ENCODE measurements at regions not wholly inside any gene's neighbourhood (a gene's known extent, or its start where the extent isn't known, plus 50 kb on each side); places are given as distances from the start of the nearest gene placed in this dataset.

DNA sequence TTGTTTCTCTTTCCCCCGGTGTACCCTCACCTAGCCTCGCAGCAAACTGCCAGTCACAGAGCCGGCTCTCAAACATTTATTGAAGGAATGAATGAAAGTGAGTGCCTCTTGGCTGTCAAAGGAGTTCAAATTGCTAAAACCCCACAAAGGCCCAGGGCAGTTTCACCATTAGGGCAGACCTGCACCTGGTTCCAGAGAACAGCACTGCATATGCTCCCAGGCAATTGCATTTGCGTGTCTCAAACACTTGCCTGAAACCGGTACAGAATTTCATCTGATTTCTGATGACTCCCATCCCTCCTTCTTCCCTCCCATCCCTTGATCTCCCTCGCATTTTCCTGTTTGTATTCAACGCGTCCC is 165.6 kb upstream of the ZNF462 start:
- no peaks in the 10 kb centered on the region for H3K36me3 Mint-ChIP-seq
- no peaks in the 10 kb centered on the region for H3K4me1 Mint-ChIP-seq
- no peaks in the 10 kb centered on the region for H3K9me3 Mint-ChIP-seq
- H3K27me3 Mint-ChIP-seq: no peaks in the 10 kb centered on the region
- no peak for DNase-seq
- H3K27ac Mint-ChIP-seq: no peak overlapping the region
- no peak overlapping the region for H3K4me3 Mint-ChIP-seq

DNA sequence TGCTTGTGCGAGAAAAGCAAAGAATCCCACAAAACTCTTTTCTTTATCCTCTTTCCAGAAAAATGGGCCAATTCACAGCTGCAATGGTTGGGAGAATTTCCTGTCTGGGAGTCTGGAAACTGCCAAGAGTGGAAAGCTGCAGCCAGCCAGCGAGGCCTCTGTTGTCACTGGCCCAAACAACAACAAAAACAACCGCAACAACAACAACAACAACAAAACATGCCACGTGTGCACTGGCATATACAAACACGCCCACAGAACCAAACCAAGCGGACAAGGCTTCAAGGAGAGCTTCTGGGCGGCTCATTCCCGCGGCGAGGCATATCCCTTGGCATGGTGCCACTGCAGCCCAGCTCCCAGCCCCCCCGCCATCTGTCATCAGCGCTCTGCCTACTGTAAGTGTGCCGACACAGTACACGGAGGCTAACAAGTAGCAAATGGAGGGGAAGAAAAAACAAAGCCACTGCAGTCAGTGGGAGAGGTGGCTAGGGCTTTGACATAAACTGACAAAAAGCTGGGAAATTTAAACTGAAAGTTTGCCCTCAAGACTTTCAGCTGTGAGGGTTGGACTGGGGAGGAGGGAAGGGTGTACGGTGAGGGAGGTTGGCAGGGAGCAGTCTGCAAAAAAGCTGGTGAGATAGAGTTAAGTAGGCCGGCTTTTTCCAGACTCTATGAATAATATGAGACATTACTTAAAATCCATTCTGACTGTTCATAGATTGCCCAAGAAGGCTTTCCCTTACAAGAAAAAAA is 165.0 kb upstream of the ZNF462 start:
- H3K27ac Mint-ChIP-seq: no peak overlapping the region
- no peaks in the 10 kb centered on the region for H3K36me3 Mint-ChIP-seq
- no peak for DNase-seq
- no peaks in the 10 kb centered on the region for H3K9me3 Mint-ChIP-seq
- H3K4me3 Mint-ChIP-seq: no peak overlapping the region
- H3K4me1 Mint-ChIP-seq: no peaks in the 10 kb centered on the region
- H3K27me3 Mint-ChIP-seq: no peaks in the 10 kb centered on the region

DNA sequence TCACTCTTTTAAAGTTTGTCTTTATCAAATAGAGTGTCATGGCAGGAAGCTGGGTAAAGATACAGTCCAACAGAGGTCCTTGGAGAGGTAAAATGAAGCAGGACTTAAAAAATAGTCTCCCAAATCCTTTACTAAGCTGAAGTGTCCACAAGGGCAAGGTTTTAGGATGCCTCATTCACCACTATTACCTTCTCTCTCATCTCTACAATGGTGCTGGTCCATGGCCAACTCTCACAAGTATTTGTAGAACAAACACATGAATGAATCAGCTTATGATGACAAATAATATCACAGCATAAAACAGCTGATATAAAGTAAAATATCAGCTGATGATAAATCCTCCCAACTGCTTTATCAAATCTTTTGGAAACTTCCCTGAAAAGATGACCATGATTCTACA is 162.3 kb upstream of the ZNF462 start:
- DNase-seq: no peak
- Mint-ChIP-seq H3K4me1 (no peaks in the 10 kb centered on the region), H3K27me3 (no peaks in the 10 kb centered on the region), H3K27ac (no peak overlapping the region), H3K9me3 (peaks cover 3% of the 10 kb centered on the region), H3K36me3 (no peaks in the 10 kb centered on the region), H3K4me3 (no peak overlapping the region)

DNA sequence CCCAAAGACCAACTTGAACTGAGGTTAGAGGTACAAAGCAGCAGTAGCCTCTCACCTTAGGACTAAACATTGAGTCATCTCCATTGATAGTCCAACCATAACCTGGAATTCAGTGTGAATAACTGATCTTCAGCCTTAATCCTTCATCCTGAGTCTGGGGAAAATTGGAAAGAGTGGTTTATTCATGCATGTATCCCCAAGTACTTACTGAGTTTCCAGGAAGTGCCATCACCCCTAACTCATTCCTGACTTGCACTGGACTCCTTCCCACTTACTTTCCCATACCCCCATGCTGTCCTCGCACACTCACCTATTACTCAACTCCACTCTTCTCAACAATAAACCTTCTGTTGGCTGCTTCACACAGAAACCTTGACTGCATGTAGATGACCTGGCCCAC is 161.4 kb upstream of the ZNF462 start:
- Mint-ChIP-seq H3K4me1 (no peaks in the 10 kb centered on the region), H3K27me3 (no peaks in the 10 kb centered on the region), H3K9me3 (peaks cover 3% of the 10 kb centered on the region), H3K36me3 (no peaks in the 10 kb centered on the region), H3K27ac (no peak overlapping the region), H3K4me3 (no peak overlapping the region)
- no peak for DNase-seq

DNA sequence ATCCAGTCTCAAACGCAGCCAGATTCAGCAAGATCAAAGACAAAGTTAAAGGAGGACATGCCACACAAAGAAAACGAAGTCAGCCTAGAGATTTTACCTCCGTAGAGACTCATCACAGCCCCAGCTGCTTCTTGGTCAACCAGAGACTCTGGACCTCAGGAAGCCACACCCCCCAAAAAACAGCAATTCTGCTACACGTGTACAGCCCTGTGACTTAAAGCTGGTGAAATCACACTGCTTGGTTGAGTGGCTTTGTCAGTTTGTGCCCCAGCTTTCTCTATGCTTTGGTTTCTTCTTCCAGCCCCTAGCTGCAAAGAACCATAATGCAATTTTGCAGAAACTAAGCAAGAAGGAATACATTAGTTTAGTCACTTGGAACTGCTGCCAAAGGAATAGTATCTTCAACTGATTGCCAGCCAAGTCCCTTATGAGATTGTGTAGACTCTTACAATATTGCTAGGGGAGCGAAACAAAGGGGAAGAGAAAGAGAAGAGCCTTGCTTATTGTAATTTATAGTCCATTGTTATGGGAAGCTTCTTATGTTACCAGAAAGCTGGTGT is 158.8 kb upstream of the ZNF462 start:
- Mint-ChIP-seq H3K4me3 (no peak overlapping the region), H3K36me3 (peaks cover 2% of the 10 kb centered on the region), H3K9me3 (peaks cover 5% of the 10 kb centered on the region), H3K27me3 (no peaks in the 10 kb centered on the region), H3K4me1 (no peaks in the 10 kb centered on the region), H3K27ac (no peak overlapping the region)
- no peak for DNase-seq

DNA sequence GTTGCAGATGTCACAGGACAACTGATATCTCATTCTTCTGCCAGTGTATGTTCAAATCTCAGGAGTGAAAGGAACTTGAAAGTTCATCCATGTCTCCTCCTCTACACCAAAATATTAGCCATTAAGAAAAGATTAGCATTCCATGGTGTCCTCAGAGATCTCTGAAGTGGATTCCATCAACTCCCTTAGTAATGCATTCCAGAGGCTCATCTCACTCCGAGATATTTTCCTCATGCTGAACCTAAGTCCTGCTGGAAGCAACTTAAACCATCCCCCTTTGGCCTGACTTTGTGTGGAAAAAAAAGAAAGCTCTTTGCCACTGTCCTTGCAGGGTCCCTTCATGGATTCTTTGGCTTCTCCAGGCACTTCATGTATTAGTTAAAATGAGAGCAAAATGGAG is 155.7 kb upstream of the ZNF462 start:
- no peak for DNase-seq
- Mint-ChIP-seq H3K36me3 (peaks cover 2% of the 10 kb centered on the region), H3K4me3 (no peak overlapping the region), H3K27ac (no peak overlapping the region), H3K27me3 (no peaks in the 10 kb centered on the region), H3K9me3 (peaks cover 5% of the 10 kb centered on the region), H3K4me1 (no peaks in the 10 kb centered on the region)

DNA sequence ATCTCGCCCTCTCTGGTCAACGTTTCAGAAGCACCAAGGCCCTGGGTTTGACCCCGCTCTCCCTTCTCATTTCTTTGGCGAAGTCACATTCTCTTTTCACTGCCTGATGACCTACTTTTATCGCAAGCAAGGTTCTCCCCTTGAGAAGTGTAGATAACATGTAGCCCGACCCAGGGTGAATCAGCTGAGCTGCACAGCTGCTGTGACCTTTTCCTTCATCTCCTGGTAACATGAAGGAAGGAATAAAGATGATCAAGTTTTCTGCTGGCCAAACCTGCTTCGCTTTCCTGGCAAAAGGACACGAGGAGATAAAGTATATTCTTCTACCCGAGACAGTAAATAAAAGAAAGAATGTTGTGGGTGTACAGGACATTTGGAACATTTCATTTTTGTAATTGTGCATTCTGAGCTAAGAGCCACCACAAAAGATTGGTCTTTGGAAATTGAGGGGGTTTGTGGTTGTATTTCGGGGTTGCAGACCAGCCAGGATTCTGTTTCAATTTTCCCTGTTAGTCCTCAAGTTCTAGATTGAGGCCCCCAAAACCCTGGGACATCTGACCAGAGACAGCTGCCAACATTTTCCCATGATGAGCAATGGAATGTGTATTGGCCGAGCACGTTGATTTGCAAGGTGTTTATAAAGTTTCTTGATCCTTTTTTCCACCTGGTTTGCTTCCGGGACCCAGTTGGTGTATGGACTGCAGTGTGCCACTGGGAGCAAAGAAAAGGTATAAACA is 155.1 kb upstream of the ZNF462 start:
- DNase-seq: no peak
- Mint-ChIP-seq H3K27me3 (no peaks in the 10 kb centered on the region), H3K4me1 (no peaks in the 10 kb centered on the region), H3K9me3 (peaks cover 5% of the 10 kb centered on the region), H3K4me3 (no peak overlapping the region), H3K27ac (no peak overlapping the region), H3K36me3 (peaks cover 2% of the 10 kb centered on the region)

DNA sequence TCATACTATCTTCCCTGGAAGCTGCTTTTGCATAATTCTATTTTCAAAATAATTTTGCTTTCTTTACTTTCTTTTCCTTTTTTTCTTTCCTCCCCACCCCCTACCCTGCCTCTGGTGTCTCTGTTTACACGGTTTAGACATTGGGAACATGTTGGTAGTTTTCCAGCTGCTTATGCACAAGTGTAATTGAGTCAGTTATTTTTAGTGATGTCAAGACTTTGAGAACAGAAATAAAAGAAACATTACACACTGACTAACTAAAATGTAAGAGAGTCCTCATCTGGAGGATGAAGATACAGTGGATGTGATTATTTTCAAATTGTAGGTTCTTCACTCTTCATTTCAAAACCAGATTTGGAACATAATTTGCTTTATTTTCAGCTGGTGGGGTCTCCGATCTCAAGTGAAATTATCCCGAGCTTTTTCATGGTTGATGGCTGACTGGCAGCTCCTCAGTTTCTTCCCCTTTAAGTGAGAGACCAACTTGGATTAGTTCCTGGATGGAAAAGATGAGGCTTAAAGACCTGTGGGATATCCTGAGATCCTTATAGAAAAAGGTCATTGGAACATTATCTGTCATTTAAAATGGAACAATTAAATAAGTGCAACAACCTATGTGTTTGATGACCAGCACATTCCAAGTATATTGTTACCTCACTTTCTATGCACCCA is 154.4 kb upstream of the ZNF462 start:
- no peak for DNase-seq
- H3K36me3 Mint-ChIP-seq: peaks cover 2% of the 10 kb centered on the region
- peaks cover 5% of the 10 kb centered on the region for H3K9me3 Mint-ChIP-seq
- H3K4me3 Mint-ChIP-seq: no peak overlapping the region
- H3K4me1 Mint-ChIP-seq: no peaks in the 10 kb centered on the region
- H3K27ac Mint-ChIP-seq: no peak overlapping the region
- no peaks in the 10 kb centered on the region for H3K27me3 Mint-ChIP-seq

DNA sequence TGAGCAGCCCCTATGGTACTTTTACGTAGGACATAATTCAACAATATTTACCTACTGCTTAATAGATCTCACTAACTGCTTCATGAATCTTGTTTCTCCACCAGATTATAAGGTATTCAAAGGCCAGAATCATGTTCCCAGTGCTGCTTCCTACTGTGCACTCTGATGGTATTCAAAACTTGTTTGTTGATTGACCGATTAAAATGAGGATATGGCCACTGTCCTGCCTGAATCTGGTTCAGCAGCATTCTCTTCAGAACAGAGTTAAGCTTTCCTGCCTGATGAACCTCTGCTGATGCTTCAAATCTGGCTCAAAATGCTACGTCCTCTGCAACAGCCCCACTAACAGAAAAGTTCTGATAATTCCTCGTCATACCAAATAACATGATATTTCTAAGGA is 150.7 kb upstream of the ZNF462 start:
- no peaks in the 10 kb centered on the region for H3K36me3 Mint-ChIP-seq

DNA sequence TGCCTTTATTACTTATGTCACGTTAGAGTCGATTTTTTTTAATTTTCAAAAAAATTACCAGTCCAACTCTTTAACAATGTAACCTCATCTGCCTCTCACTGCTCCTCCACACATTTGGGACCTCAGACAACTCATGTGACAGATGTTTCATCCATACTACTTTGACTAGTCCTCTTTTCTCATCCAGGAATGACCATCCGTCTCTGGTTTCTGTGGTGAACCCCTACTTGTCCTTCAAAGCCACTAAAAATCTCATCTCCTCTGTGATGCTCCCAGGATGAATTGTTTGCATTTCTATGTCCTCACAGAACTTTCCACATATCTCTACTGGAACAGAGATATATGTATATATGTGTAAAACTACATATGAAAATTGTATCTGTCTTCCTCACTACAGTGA is 149.8 kb upstream of the ZNF462 start:
- Mint-ChIP-seq H3K4me1 (no peaks in the 10 kb centered on the region), H3K36me3 (no peaks in the 10 kb centered on the region), H3K4me3 (no peak overlapping the region), H3K27ac (no peak overlapping the region), H3K27me3 (no peaks in the 10 kb centered on the region), H3K9me3 (no peaks in the 10 kb centered on the region)
- DNase-seq: no peak

More for the DNA sequence above, 150.7 kb upstream of the ZNF462 start:
- H3K4me3 Mint-ChIP-seq: no peak overlapping the region
- H3K4me1 Mint-ChIP-seq: no peaks in the 10 kb centered on the region
- no peak overlapping the region for H3K27ac Mint-ChIP-seq
- no peaks in the 10 kb centered on the region for H3K9me3 Mint-ChIP-seq
- H3K27me3 Mint-ChIP-seq: no peaks in the 10 kb centered on the region
- no peak for DNase-seq

DNA sequence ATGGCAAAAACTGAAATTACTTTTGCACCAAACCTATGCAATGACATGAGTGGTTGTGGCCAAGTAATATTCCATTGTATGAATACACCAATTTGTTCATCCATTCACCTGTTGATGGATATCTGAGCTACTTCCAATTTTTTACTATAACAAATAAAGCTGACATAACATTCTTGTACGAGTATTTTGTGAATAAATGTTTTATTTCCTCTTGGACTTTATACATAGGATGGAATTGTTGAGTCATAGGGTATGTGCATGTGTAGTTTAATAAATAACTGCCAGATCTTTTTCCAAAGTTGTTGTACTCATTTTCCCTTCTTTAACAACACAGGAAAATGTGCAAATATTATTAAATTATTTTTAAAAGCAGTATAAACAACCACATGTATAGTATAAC is 146.1 kb upstream of the ZNF462 start:
- no peak overlapping the region for H3K27ac Mint-ChIP-seq
- no peak for DNase-seq
- no peak overlapping the region for H3K4me3 Mint-ChIP-seq
- no peaks in the 10 kb centered on the region for H3K27me3 Mint-ChIP-seq
- H3K4me1 Mint-ChIP-seq: no peaks in the 10 kb centered on the region
- H3K9me3 Mint-ChIP-seq: no peaks in the 10 kb centered on the region
- H3K36me3 Mint-ChIP-seq: no peaks in the 10 kb centered on the region

DNA sequence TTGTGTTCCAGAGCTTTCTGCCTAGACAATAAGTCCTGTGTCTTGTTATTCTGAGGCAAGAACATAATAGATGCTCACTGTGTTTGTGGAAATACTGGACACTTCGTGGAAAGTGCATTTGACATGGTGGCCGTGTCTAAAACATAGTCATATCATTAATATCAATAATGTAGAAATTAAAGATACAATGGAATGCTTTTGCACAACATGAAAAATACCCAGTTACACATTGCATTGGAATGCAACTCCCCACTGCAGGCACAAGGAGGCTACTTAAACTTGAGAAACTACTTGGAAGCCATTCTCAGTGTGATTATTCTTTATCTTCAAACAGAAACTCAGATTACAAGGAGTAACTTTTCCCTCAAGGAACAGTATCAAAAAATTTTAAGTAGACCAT is 145.3 kb upstream of the ZNF462 start:
- Mint-ChIP-seq H3K4me3 (no peak overlapping the region), H3K36me3 (no peaks in the 10 kb centered on the region), H3K27ac (no peak overlapping the region), H3K9me3 (no peaks in the 10 kb centered on the region), H3K27me3 (no peaks in the 10 kb centered on the region), H3K4me1 (no peaks in the 10 kb centered on the region)
- no peak for DNase-seq

DNA sequence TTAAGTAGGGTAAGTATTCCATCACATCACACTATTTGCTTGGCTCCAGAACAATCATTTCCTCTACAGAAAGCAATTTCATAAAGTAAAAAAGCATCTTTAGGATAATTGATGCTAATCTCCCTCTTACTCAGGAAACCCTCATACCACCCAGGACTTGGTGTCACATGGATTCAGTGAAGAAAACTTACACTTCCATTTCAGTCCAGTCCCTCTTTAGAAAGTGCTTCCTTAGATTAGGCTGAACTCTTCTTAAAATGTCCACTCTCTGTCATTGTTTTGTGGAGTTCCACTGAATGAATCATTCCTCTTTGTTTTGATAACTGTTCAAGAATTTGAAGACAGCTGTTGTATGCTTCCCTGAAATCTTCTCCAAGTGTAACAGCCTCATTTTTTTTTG is 144.0 kb upstream of the ZNF462 start:
- no peaks in the 10 kb centered on the region for H3K27me3 Mint-ChIP-seq
- no peaks in the 10 kb centered on the region for H3K4me1 Mint-ChIP-seq
- no peak overlapping the region for H3K4me3 Mint-ChIP-seq
- DNase-seq: no peak
- H3K27ac Mint-ChIP-seq: no peak overlapping the region
- no peaks in the 10 kb centered on the region for H3K9me3 Mint-ChIP-seq
- no peaks in the 10 kb centered on the region for H3K36me3 Mint-ChIP-seq

DNA sequence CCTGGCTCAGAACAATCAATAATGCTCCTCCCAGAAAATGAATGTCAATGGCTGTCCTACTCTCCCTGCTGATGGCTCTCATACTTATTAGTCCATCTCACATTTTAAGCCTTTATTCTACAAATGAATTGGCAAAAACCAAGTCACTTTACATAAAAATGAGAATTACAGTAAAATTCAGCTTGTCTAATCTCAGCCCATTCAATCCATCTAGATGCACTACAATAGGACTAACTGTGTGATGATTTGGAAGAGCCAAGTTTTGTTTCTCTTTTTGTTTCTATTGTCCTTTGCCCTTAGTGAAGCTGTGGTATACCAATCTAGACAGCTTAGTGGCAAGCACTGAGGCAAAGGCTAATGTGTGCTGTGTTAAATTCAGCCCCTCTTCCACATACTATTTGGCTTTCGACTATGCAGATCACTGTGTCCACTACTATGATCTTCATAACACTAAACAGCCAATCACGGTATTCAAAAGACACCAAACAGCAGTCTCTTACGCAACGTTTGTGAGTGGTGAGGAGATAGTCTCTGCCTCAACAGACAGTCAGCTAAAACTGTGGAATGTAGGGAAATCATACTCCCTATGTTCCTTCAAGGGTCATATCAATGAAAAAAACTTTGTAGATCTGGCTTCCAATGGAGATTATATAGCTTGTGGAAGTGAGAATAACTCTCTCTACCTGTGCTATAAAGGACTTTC is 140.8 kb upstream of the ZNF462 start:
- no peak overlapping the region for H3K27ac Mint-ChIP-seq
- no peak for DNase-seq
- H3K27me3 Mint-ChIP-seq: peaks cover 3% of the 10 kb centered on the region
- H3K4me1 Mint-ChIP-seq: no peaks in the 10 kb centered on the region
- no peak overlapping the region for H3K4me3 Mint-ChIP-seq
- no peaks in the 10 kb centered on the region for H3K36me3 Mint-ChIP-seq
- no peaks in the 10 kb centered on the region for H3K9me3 Mint-ChIP-seq

DNA sequence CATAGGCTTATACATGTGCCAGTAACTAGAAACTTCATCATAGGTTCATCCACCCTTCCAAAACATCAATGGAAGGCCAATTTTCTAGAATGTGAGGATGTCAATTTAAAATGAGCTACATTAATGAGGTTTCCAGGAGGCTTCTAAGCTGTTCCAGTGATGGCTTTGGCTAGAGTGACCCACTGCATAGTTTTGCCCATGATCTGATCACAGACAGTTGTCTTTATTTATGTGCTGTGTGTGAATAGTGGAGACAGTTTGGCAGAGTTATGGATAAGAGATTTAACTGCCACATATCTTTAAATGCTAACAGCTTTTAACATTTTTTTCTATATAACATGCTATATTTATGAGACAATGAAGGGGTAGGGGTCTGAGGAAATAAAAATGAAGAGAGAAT is 139.0 kb upstream of the ZNF462 start:
- no peak overlapping the region for H3K4me3 Mint-ChIP-seq
- H3K9me3 Mint-ChIP-seq: no peaks in the 10 kb centered on the region
- no peak overlapping the region for H3K27ac Mint-ChIP-seq
- peaks cover 3% of the 10 kb centered on the region for H3K27me3 Mint-ChIP-seq
- no peaks in the 10 kb centered on the region for H3K36me3 Mint-ChIP-seq
- H3K4me1 Mint-ChIP-seq: no peaks in the 10 kb centered on the region
- DNase-seq: no peak
